Peyer's patch (tissue), 4 donors: ENCODE measurements at regions not wholly inside any gene's neighbourhood (a gene's known extent, or its start where the extent isn't known, plus 50 kb on each side); places are given as distances from the start of the nearest gene placed in this dataset.

ENCODE experiments used
- POLR2A ChIP-seq, 2 donors: fragments of 450-650 bp; IDR thresholded peaks; one replicate each; pipeline ENCODE4 v1.5.1; 2017; ENCODE audit warnings: antibody characterized with exemption in 2 of 2, mild to moderate bottlenecking in 2 of 2, moderate library complexity in 2 of 2
- TF ChIP-seq, protein P1 (sequence below), 6 experiments: fragments of 450-650 bp in 4 of 6; fragments of 200-600 bp in 2 of 6; sonication (generic) in 1 of 6; IDR thresholded peaks; one replicate each; pipeline ENCODE4 v1.5.1; 2017 to 2019; ENCODE audit warnings: antibody characterized with exemption in 6 of 6, mild to moderate bottlenecking in 3 of 6, moderate library complexity in 1 of 6

DNA sequence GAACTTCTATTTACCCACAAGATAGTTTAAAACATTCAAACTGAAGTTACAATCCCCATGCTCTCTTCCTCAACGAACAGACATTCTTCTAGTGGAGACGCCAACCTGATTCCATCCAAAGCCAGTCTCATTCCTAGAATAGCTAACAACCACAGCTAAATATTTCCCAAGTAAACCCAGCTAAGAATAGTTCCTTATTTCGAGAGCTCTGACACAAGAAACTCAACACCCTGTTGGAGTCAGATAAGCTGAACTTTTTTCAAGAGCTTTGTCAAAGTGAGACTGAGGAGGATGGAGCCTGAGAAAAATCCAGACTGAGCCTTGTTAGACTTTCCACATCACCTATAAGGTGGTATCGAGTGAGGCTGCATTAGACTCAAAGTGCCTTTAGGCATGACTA lies 56.7 kb upstream of the RPS23 start:
- TF ChIP-seq POLR2A (IDR thresholded peaks at IDR 0.05), result no peak
- TF ChIP-seq, protein P1, sequence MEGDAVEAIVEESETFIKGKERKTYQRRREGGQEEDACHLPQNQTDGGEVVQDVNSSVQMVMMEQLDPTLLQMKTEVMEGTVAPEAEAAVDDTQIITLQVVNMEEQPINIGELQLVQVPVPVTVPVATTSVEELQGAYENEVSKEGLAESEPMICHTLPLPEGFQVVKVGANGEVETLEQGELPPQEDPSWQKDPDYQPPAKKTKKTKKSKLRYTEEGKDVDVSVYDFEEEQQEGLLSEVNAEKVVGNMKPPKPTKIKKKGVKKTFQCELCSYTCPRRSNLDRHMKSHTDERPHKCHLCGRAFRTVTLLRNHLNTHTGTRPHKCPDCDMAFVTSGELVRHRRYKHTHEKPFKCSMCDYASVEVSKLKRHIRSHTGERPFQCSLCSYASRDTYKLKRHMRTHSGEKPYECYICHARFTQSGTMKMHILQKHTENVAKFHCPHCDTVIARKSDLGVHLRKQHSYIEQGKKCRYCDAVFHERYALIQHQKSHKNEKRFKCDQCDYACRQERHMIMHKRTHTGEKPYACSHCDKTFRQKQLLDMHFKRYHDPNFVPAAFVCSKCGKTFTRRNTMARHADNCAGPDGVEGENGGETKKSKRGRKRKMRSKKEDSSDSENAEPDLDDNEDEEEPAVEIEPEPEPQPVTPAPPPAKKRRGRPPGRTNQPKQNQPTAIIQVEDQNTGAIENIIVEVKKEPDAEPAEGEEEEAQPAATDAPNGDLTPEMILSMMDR (IDR thresholded peaks at IDR 0.05), result no peak
